Stimulated activated CD8-positive, alpha-beta memory T cell treated with anti-CD3 and anti-CD28 coated beads, Interleukin-7, amount 100 ng/mL, for 48 hours (primary cell): ENCODE measurements at regions not wholly inside any gene's neighbourhood (a gene's known extent, or its start where the extent isn't known, plus 50 kb on each side); places are given as distances from the start of the nearest gene placed in this dataset.

ENCODE experiments used
- DNase-seq, 2 donors: peaks; one replicate each; pipeline ENCODE4 v3.0.0-alpha.2; 2020; ENCODE audit warnings: low read depth in 1 of 2; ENCODE audit errors: extremely low read depth in 1 of 2

- DNase-seq = no peak
Observed at GRCh38 chr5:52388349-52388748, 399.4 kb upstream of the ITGA1 start.

- no peak for DNase-seq
Observed at GRCh38 chr5:52392321-52392720, 395.4 kb upstream of the ITGA1 start.

- DNase-seq = no peak
Observed at GRCh38 chr5:52409835-52410234, 377.9 kb upstream of the ITGA1 start.

GRCh38 chr5:52419357-52419756, 368.4 kb upstream of the ITGA1 start:
- no peak for DNase-seq

- no peak for DNase-seq
Observed at GRCh38 chr5:52427615-52428014, 360.1 kb upstream of the ITGA1 start.

- DNase-seq = no peak
Observed at GRCh38 chr5:52428977-52429489, 358.7 kb upstream of the ITGA1 start.

GRCh38 chr5:52441768-52442167, 345.9 kb upstream of the ITGA1 start:
- DNase-seq = no peak

GRCh38 chr5:52443187-52443586, 344.5 kb upstream of the ITGA1 start:
- DNase-seq = no peak

- DNase-seq = no peak
Observed at GRCh38 chr5:52448111-52448510, 339.6 kb upstream of the ITGA1 start.

- DNase-seq = no peak
Observed at GRCh38 chr5:52449516-52449915, 338.2 kb upstream of the ITGA1 start.

- no peak for DNase-seq
Observed at GRCh38 chr5:52452098-52452497, 335.6 kb upstream of the ITGA1 start.

- no peak for DNase-seq
Observed at GRCh38 chr5:52453176-52453575, 334.5 kb upstream of the ITGA1 start.

GRCh38 chr5:52455920-52456319, 331.8 kb upstream of the ITGA1 start:
- DNase-seq = no peak

- DNase-seq = no peak
Observed at GRCh38 chr5:52457810-52458209, 329.9 kb upstream of the ITGA1 start.

- no peak for DNase-seq
Observed at GRCh38 chr5:52466113-52466512, 321.6 kb upstream of the ITGA1 start.

GRCh38 chr5:52466749-52467520, 320.8 kb upstream of the ITGA1 start:
- DNase-seq = no peak

- DNase-seq = no peak
Observed at GRCh38 chr5:52468976-52469375, 318.7 kb upstream of the ITGA1 start.

- no peak for DNase-seq
Observed at GRCh38 chr5:52469420-52469819, 318.3 kb upstream of the ITGA1 start.

- no peak for DNase-seq
Observed at GRCh38 chr5:52469835-52470234, 317.9 kb upstream of the ITGA1 start.

- no peak for DNase-seq
Observed at GRCh38 chr5:52476346-52476745, 311.4 kb upstream of the ITGA1 start.

GRCh38 chr5:52481201-52481600, 306.5 kb upstream of the ITGA1 start:
- DNase-seq = no peak

- no peak for DNase-seq
Observed at GRCh38 chr5:52481851-52482250, 305.9 kb upstream of the ITGA1 start.
